ENCODE measurements at regions not wholly inside any gene's neighbourhood (a gene's known extent, or its start where the extent isn't known, plus 50 kb on each side); places are given as distances from the start of the nearest gene placed in this dataset.
A peak's percentile ranks its signal among the peaks of the same experiment; 100 is the strongest.
"Not testable (repeated sequence)": the region's sequence is repeated elsewhere in the genome, so short reads cannot be mapped to it uniquely, and the experiment has no call there.

- no peaks in the 10 kb centered on the region for H3K27me3 ChIP-seq
- ATAC-seq (no peak), DNase-seq (no peak)
- intact Hi-C loops (cut with DNase I), result no loop called here
- H3K9me3 ChIP-seq, result peaks cover 0 to 11% of the 10 kb centered on the region in 2 donors
- H3K27ac ChIP-seq, result no peak overlapping the region
- no peaks in the 10 kb centered on the region for H3K36me3 ChIP-seq
- H3K4me1 ChIP-seq, result no peaks in the 10 kb centered on the region
- no peak overlapping the region for H3K4me3 ChIP-seq
- TF ChIP-seq, protein P1, sequence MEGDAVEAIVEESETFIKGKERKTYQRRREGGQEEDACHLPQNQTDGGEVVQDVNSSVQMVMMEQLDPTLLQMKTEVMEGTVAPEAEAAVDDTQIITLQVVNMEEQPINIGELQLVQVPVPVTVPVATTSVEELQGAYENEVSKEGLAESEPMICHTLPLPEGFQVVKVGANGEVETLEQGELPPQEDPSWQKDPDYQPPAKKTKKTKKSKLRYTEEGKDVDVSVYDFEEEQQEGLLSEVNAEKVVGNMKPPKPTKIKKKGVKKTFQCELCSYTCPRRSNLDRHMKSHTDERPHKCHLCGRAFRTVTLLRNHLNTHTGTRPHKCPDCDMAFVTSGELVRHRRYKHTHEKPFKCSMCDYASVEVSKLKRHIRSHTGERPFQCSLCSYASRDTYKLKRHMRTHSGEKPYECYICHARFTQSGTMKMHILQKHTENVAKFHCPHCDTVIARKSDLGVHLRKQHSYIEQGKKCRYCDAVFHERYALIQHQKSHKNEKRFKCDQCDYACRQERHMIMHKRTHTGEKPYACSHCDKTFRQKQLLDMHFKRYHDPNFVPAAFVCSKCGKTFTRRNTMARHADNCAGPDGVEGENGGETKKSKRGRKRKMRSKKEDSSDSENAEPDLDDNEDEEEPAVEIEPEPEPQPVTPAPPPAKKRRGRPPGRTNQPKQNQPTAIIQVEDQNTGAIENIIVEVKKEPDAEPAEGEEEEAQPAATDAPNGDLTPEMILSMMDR (IDR thresholded peaks at IDR 0.05), result no peak
Observed at GRCh38 chr6:55082021-55082420, 92.3 kb upstream of the HCRTR2 start.

DNA sequence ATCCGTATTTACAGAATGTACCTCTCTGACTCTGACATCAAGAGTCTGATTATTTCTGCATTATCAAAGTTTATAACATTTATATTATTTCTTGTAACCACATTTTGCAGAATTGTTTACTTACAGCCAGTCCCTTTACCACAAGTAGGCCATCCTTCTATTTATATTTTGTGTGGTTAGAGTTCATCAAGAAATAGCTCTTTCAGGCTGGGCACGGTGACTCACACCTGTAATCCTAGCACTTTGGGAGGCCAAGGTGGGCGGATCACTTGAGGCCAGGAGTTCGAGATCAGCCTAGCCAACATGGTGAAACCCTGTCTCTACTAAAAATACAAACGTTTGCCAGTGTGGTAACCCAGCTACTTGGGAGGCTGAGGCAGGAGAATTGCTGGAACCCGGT lies 86.3 kb upstream of the HCRTR2 start:
- H3K36me3 ChIP-seq; H3K4me1 ChIP-seq; H3K27me3 ChIP-seq; ATAC-seq; intact Hi-C loops (cut with DNase I); H3K4me3 ChIP-seq; H3K27ac ChIP-seq; DNase-seq: not testable (repeated sequence)
- peaks cover 0 to 21% of the 10 kb centered on the region in 2 donors for H3K9me3 ChIP-seq

DNA sequence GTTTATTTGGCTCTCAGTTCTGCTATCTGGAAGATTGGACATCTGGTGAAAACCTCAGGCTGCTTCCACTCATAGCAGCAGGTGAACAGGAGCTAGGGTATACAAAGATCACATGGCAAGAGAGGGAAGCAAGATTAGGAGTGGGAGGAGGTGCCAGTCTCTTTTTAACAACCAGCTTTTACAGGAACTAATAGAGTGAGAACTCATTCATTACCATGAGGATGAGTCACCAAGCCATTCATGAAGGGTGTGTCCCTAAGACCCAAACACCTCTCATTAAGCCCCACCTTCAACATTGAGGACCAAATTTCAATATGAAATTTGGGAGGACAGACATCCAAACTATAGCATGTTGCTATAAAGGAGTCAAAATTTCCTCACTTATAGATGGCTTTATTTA lies 85.4 kb upstream of the HCRTR2 start:
- Histone ChIP-seq H3K4me3 (no peak overlapping the region), H3K4me1 (no peaks in the 10 kb centered on the region), H3K27me3 (no peaks in the 10 kb centered on the region), H3K9me3 (peaks cover 0 to 25% of the 10 kb centered on the region in 2 donors), H3K27ac (no peak overlapping the region), H3K36me3 (no peaks in the 10 kb centered on the region)
- ATAC-seq (no peak), DNase-seq (no peak)
- intact Hi-C loops (cut with DNase I), result no loop called here
- TF ChIP-seq, protein P1 (IDR thresholded peaks at IDR 0.05), result no peak

- Histone ChIP-seq H3K9me3 (peaks cover 0 to 21% of the 10 kb centered on the region in 2 donors), H3K4me3 (no peak overlapping the region), H3K27ac (no peak overlapping the region), H3K27me3 (no peaks in the 10 kb centered on the region), H3K36me3 (no peaks in the 10 kb centered on the region), H3K4me1 (no peaks in the 10 kb centered on the region)
- intact Hi-C loops (cut with DNase I), result no loop called here
- ATAC-seq, result no peak
- TF ChIP-seq, protein P1 (IDR thresholded peaks at IDR 0.05), result no peak
- no peak for DNase-seq
Observed at GRCh38 chr6:55089325-55089724, 85.0 kb upstream of the HCRTR2 start.

DNA sequence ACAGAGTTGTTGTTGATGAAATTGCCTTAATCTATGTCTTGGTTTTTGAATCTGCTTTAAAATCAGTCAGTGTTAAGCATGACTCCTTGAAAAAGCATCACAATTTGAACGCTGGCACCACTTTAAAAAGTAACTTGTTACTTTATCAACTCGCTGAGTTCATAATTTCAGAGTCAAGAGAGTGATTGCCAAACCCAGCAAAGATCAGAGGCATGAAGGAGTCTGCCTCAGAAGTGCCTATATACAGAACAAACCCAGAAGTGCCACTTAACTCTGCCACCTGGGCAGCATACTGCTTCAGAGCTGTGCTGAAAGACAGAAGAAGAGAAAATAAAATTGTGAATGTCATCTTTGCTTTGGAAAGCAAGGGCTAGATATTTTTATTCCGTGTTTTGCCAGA lies 73.6 kb upstream of the HCRTR2 start:
- Histone ChIP-seq H3K27me3 (no peaks in the 10 kb centered on the region), H3K4me1 (no peaks in the 10 kb centered on the region), H3K4me3 (no peak overlapping the region), H3K9me3 (no peaks in the 10 kb centered on the region), H3K27ac (no peak overlapping the region), H3K36me3 (no peaks in the 10 kb centered on the region)
- peak; percentile 97 for ATAC-seq
- DNase-seq, result peak in 2 of 4 donors; percentile 46 to 56
- TF ChIP-seq, protein P1 (IDR thresholded peaks at IDR 0.05), result no peak
- intact Hi-C loops (cut with DNase I), result no loop called here

DNA sequence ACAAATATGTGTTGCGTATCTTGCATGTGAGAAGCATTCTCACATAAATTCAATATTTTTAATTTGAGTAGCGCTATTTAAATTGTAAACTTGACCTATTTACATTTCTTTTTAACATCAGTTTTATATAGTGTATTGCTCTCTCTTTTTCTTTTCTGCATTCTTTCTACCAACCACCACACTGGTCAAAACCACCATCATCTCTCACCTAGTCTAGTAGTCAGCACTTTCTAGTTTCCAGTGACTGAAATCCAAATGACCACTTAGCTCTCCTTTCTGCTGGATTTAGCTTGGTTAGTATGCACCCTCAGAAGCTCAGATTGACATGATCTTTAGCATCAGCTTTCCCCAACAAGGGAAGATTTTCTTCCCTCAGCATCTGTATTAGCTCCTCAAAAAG lies 73.2 kb upstream of the HCRTR2 start:
- Histone ChIP-seq H3K36me3 (no peaks in the 10 kb centered on the region), H3K27ac (no peak overlapping the region), H3K27me3 (no peaks in the 10 kb centered on the region), H3K9me3 (no peaks in the 10 kb centered on the region), H3K4me3 (no peak overlapping the region), H3K4me1 (no peaks in the 10 kb centered on the region)
- ATAC-seq (no peak), DNase-seq (no peak)
- intact Hi-C loops (cut with DNase I), result no loop called here
- TF ChIP-seq, protein P1 (IDR thresholded peaks at IDR 0.05), result no peak

Measured in left lung (tissue), 4 donors.